ENCODE measurements at regions not wholly inside any gene's neighbourhood (a gene's known extent, or its start where the extent isn't known, plus 50 kb on each side); places are given as distances from the start of the nearest gene placed in this dataset.

DNA sequence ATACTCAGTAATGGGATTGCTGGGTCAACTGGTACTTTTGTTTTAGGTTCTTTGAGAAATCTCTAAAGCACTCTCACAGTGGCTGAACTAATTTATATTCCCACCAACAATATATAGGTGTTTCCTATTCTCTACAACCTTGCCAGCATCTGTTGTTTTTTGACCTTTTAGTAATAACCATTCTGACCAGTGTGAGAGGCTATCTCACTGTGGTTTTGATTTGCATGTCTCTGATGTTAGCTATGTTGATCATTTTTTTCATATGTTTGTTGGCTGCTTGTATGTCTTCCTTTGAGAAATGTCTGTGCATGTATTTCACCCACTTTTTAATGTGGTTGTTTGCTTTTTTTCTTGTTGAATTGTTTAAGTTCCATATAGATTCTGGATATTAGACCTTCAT is 98.2 kb upstream of the DCBLD2 start:
- no peak overlapping the region for H3K9ac ChIP-seq (ENCODE audit: low read length)
- no peak overlapping the region for H3K4me2 ChIP-seq (ENCODE audit: low read depth, low read length, poor library complexity, severe bottlenecking)
- H3K9me2 ChIP-seq (replicated peaks; ENCODE audit: insufficient read depth, low read length): no peaks in the 10 kb centered on the region
- H3K4me3 ChIP-seq (ENCODE audit: insufficient read depth, low read length, poor library complexity, severe bottlenecking): no peak overlapping the region
- no peak overlapping the region for H3K27ac ChIP-seq (ENCODE audit: low read depth, low read length)
- no peaks in the 10 kb centered on the region for H3K27me3 ChIP-seq (ENCODE audit: low read length)
- no peaks in the 10 kb centered on the region for H3K79me2 ChIP-seq (ENCODE audit: insufficient read depth, low read length)
- H3K9me3 ChIP-seq (ENCODE audit: insufficient read depth, low read length): no peaks in the 10 kb centered on the region
- TF ChIP-seq EZH2phosphoT487 (conservative IDR thresholded peaks at IDR 0.05; ENCODE audit: low read length) (no peak), CTCF (IDR thresholded peaks at IDR 0.05; ENCODE audit: insufficient read depth, low read length, poor library complexity, severe bottlenecking) (no peak)
- H4K20me1 ChIP-seq (ENCODE audit: low read depth, low read length): no peaks in the 10 kb centered on the region
- H2AFZ ChIP-seq (ENCODE audit: low read depth, low read length, severe bottlenecking): no peak overlapping the region
- no peaks in the 10 kb centered on the region for H3F3A ChIP-seq (ENCODE audit: insufficient read depth)
- H3K36me3 ChIP-seq (ENCODE audit: low read length): no peaks in the 10 kb centered on the region

DNA sequence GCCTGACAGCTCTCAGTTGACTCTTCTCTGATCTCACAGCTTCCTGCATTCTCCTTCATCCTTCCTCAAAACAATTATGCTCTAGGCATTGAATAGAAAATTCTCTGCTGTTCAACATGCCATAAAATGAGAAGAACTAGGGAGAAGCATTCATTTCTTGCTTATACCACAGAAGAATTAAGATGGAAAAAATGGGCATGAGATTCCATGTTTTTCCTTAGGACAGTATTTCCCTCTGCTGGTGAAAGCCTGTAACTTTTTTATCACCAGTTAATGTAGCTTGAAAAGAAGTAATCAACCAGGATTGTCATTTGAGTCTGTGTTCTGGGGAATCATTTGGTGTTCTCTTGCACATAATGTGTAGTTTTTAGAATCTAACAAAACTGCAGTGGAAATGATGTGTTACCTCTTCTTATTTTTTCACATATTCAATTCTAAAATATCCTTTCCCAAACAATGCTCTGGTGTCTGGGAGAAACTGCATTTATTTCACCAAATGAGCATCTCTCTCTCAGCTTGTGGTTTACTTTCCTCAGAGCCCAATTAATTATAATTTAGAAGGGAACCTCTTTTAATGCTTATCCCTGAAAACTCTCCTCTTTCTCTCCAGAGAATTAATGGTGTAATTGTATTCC is 92.8 kb upstream of the DCBLD2 start:
- H2AFZ ChIP-seq (ENCODE audit: low read depth, low read length, severe bottlenecking): no peak overlapping the region
- no peak overlapping the region for H3K4me3 ChIP-seq (ENCODE audit: insufficient read depth, low read length, poor library complexity, severe bottlenecking)
- no peaks in the 10 kb centered on the region for H3K27me3 ChIP-seq (ENCODE audit: low read length)
- H3K27ac ChIP-seq (ENCODE audit: low read depth, low read length): no peak overlapping the region
- no peaks in the 10 kb centered on the region for H3K79me2 ChIP-seq (ENCODE audit: insufficient read depth, low read length)
- H4K20me1 ChIP-seq (ENCODE audit: low read depth, low read length): no peaks in the 10 kb centered on the region
- TF ChIP-seq CTCF (IDR thresholded peaks at IDR 0.05; ENCODE audit: insufficient read depth, low read length, poor library complexity, severe bottlenecking): no peak
- no peak for TF ChIP-seq EZH2phosphoT487 (conservative IDR thresholded peaks at IDR 0.05; ENCODE audit: low read length)
- H3K36me3 ChIP-seq (ENCODE audit: low read length): no peaks in the 10 kb centered on the region
- no peaks in the 10 kb centered on the region for H3K9me3 ChIP-seq (ENCODE audit: insufficient read depth, low read length)
- H3F3A ChIP-seq (ENCODE audit: insufficient read depth): no peaks in the 10 kb centered on the region
- H3K4me2 ChIP-seq (ENCODE audit: low read depth, low read length, poor library complexity, severe bottlenecking): no peak overlapping the region
- no peak overlapping the region for H3K9ac ChIP-seq (ENCODE audit: low read length)
- H3K9me2 ChIP-seq (replicated peaks; ENCODE audit: insufficient read depth, low read length): no peaks in the 10 kb centered on the region

DNA sequence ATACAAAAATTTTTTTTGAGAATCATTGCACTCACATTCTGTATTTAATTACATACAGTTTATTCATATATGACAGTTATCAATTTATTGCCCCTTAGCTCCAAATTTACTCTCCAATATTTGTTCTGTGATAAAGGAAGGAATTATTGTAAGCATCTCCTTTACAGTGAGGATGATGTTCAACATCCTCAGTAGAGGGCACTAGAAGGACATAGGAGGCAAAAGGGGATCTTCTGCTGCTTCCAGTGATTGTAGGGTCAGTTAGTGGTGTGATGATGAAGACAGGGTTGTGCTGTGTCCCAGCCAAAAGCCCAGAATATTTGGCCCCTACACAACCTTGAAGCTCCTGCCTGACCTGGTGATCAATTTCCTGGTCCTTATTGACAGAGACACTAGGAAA is 89.9 kb upstream of the DCBLD2 start:
- Histone ChIP-seq H3K27me3 (ENCODE audit: low read length) (no peaks in the 10 kb centered on the region), H3F3A (ENCODE audit: insufficient read depth) (no peaks in the 10 kb centered on the region), H2AFZ (ENCODE audit: low read depth, low read length, severe bottlenecking) (no peak overlapping the region), H3K4me3 (ENCODE audit: insufficient read depth, low read length, poor library complexity, severe bottlenecking) (no peak overlapping the region), H3K27ac (ENCODE audit: low read depth, low read length) (no peak overlapping the region), H3K4me2 (ENCODE audit: low read depth, low read length, poor library complexity, severe bottlenecking) (no peak overlapping the region), H3K36me3 (ENCODE audit: low read length) (no peaks in the 10 kb centered on the region), H3K9me3 (ENCODE audit: insufficient read depth, low read length) (no peaks in the 10 kb centered on the region), H3K9me2 (replicated peaks; ENCODE audit: insufficient read depth, low read length) (no peaks in the 10 kb centered on the region), H3K9ac (ENCODE audit: low read length) (no peak overlapping the region), H3K79me2 (ENCODE audit: insufficient read depth, low read length) (no peaks in the 10 kb centered on the region), H4K20me1 (ENCODE audit: low read depth, low read length) (no peaks in the 10 kb centered on the region)
- no peak for TF ChIP-seq EZH2phosphoT487 (conservative IDR thresholded peaks at IDR 0.05; ENCODE audit: low read length)

- Histone ChIP-seq H3K4me2 (ENCODE audit: low read depth, low read length, poor library complexity, severe bottlenecking) (no peak overlapping the region), H3K9me2 (replicated peaks; ENCODE audit: insufficient read depth, low read length) (no peaks in the 10 kb centered on the region), H4K20me1 (ENCODE audit: low read depth, low read length) (no peaks in the 10 kb centered on the region), H3K9ac (ENCODE audit: low read length) (no peak overlapping the region), H3F3A (ENCODE audit: insufficient read depth) (no peaks in the 10 kb centered on the region), H3K9me3 (ENCODE audit: insufficient read depth, low read length) (no peaks in the 10 kb centered on the region), H3K79me2 (ENCODE audit: insufficient read depth, low read length) (no peaks in the 10 kb centered on the region), H3K36me3 (ENCODE audit: low read length) (no peaks in the 10 kb centered on the region), H2AFZ (ENCODE audit: low read depth, low read length, severe bottlenecking) (no peak overlapping the region), H3K27ac (ENCODE audit: low read depth, low read length) (no peak overlapping the region), H3K27me3 (ENCODE audit: low read length) (no peaks in the 10 kb centered on the region), H3K4me3 (ENCODE audit: insufficient read depth, low read length, poor library complexity, severe bottlenecking) (no peak overlapping the region)
- TF ChIP-seq CTCF (IDR thresholded peaks at IDR 0.05; ENCODE audit: insufficient read depth, low read length, poor library complexity, severe bottlenecking) (no peak), EZH2phosphoT487 (conservative IDR thresholded peaks at IDR 0.05; ENCODE audit: low read length) (no peak)
These were observed 89.2 kb upstream of the DCBLD2 start for GRCh38 chr3:98990657-98991056.

All from SU-DHL-6 (cell line).